GM21381 (cell line): ENCODE measurements at regions not wholly inside any gene's neighbourhood (a gene's known extent, or its start where the extent isn't known, plus 50 kb on each side); places are given as distances from the start of the nearest gene placed in this dataset.
A peak's percentile ranks its signal among the peaks of the same experiment; 100 is the strongest.
"Not testable (repeated sequence)": the region's sequence is repeated elsewhere in the genome, so short reads cannot be mapped to it uniquely, and the experiment has no call there.

Experiments used
- ATAC-seq: cut with Tn5 transposase; IDR thresholded peaks from one replicate; pipeline ENCODE4 v1.9.1; 2021; ENCODE audit warnings: mild to moderate bottlenecking, moderate library complexity; ENCODE audit not compliant: unreplicated experiment

DNA sequence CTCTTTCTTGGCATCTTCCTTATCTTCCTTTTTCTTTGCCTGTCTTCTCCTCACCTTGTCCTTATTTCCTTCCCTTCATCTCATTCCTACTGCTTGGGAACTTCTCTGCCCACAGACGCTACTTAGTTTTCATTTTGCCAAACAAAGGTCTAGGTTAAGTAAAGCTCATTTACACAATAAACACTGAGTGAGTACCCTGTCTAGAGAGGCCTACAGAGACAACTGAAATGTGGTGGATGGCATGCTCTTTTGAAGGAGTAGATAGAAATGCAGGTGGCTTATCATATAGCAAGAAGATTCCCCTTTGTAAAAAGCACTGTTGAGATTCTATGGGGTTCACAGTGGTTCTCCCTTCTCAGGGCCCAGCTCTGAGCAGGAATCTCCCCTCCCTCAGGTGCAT, 319.0 kb downstream of the CNTN3 start:
- ATAC-seq = no peak

DNA sequence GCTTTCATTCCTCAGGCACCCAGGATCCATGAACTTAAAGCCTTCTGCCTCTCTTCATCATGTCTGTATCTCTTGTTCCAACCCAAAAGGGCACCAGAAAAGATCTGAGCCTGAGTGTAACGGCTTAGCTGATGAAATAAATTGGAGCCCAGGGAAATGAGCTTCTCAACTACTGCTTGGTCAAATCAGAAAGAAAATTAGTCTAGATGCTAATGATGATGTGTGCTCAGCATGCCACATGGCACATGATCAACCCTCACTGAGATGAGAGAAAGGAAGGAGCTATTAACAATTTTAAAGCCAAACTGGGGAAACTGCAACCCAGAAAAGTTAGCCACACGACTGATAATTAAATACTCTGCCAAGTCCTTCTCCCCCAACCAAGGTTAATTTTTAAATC, 325.7 kb downstream of the CNTN3 start:
- no peak for ATAC-seq

DNA sequence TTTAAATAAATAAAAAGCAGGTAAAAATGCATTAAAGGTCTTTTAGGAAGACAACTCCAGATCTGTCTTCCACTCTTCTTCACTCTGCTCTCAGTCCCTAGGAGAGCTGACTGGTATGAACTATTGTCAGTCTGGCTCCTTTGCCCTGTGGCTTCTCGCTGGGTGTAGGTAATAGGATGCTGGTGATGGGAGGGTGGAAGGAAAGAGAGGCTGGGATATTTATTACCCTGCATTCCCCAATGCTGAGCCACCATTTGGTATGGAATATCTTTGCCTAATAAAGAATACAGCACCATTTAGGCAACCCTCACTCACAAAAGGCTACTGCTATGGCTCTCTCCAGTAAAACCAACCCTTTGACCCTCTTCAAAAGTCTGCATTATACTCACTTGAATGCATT, 326.9 kb downstream of the CNTN3 start:
- no peak for ATAC-seq

- no peak for ATAC-seq
Measured at GRCh38 chr3:74282202-74282601, 332.3 kb downstream of the CNTN3 start.

DNA sequence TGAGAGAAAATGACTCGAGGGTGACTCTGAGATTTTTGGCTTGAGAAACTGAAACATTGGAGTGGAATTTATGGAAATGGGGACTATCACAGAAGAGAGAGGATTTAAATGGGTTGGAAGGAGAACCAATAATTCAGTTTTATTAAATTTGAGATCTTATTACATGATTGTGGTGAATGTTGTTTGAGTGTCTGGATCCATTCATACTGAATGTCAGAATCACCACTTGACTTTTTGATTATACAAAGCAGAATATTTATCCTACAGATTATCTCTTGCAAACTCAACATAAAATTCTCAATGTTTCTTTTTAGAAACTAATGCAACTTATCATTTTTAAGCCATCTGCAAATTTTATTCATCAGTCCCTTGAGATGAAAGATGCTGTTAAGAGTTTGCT, 332.8 kb downstream of the CNTN3 start:
- no peak for ATAC-seq

GRCh38 chr3:74273555-74274402, 340.7 kb downstream of the CNTN3 start:
- ATAC-seq = no peak

DNA sequence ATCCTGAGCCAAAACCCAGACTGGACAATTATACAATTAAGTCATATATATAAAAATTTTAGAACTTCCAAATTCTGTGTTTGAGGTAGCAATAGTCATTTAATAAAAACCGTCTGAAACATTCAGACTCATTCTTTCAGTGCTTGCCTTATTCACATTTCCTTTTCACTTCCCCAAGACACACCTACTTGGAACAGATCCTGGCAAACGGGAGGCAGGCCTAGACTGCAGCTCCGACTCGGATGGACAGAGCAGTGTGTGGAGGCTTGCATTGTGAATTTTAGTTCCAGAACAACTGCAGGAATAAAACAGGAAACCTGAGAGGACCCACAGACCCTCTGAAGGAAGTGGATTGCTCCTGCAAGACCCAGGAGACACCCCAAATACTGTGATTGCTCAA, 341.4 kb downstream of the CNTN3 start:
- ATAC-seq = no peak

- no peak for ATAC-seq
Measured at GRCh38 chr3:74271541-74271940, 342.9 kb downstream of the CNTN3 start.

DNA sequence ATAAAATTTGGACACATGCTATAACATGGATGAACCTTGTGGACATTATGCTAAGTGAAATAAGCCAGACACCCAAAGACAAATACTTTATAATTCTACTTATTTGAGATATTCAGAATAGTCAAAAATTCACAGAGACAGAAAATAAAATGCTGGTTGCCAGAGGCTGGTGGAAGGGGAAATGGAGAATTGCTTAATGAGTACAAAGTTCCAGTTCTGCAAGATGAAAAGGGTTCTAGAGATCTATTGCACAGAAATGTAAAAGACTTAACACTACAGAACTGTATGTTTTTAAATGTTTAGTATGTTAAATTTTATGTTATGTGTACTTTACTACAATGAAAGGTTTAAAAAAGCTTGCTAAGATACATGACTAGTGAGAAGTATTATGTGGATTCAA, 344.8 kb downstream of the CNTN3 start:
- no peak for ATAC-seq

DNA sequence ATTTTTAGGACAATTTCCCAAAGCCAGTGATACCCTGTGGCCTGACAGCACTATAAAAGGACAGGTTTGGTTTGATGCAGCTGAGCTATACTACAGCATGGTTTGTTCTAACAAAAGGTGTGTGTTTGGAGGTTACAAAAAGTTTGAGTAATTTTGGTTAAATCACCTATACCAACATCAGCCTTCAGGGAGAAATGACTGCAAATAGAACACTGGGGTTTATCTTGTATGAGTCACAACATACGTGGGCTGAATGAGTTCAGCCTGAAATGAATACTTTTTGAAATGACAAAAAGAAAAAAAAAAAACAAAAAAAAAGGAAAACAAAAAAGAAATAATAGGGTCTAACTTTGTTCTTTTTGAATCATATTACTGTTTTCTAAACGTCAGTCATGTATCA, 345.7 kb downstream of the CNTN3 start:
- ATAC-seq = no peak

DNA sequence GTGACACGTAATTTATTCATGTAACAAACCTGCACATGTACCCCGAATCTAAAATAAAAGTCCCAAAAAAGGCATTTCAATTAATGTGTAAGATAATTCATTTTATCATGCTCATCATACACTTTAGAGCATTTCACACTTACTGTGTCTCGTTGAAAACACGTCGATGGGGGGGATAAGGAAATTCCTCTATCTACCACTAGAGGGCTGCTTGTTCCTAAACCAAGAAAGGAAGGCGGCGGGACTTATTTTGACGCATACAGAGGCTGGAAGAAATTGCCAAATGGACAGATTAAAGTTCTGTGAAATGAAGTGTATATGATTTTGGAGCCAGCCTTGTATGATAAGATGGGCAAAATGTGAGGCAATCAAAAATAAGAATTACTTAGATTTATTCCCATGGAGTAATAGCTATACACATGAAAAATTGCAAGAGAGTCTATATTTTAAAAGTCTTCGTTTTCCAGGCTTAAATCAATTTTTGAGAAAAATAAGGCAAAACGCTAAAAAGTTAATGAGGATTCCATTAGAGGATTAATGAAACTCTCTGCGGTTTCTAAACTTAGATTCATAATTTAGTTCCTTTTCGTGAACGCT, 346.8 kb downstream of the CNTN3 start:
- ATAC-seq = peak; percentile 49

DNA sequence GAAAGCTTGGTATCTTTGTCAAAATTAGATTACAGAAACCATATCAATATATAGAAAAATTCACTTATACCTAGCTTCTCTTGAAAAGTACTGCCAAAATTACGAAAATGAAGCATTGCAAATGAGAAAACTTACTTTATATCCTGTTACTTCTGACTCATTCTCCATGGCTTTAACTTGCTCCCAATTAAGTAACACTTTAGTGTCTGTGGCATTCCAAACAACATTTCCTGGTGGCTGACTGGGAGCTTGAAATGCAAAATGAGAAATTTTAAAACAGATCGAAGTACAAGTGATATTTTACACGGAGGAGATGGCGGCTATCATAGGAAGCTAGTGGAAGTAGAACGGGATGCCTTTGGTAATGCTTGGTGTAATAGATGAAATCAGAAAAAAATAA, 347.3 kb downstream of the CNTN3 start:
- ATAC-seq = no peak

- ATAC-seq = no peak
Measured at GRCh38 chr3:74265069-74265468, 349.4 kb downstream of the CNTN3 start.

DNA sequence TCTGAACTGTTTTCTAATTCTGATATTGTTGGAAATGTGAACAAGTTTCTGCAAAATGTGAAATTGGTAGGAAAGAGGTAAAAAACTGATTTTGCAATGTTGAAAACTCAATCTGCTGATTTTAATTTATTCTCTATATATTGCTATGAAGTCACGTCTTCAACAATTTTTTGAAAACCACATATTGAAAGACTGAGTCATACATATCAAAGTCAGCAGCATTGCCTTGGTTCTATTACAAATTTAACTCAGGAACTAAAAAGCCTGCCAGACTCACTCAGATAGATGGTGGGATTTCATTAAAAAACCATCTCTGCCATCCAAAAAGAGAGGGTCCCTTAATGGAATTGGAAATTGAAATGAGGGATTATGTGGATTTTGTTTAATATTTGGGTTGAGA, 351.4 kb downstream of the CNTN3 start:
- ATAC-seq = no peak

GRCh38 chr3:74233091-74233490, 381.4 kb downstream of the CNTN3 start:
- no peak for ATAC-seq

GRCh38 chr3:74217467-74217866, 397.0 kb downstream of the CNTN3 start:
- ATAC-seq = no peak

GRCh38 chr3:74214286-74214685, 400.2 kb downstream of the CNTN3 start:
- ATAC-seq = no peak

GRCh38 chr3:74210739-74211138, 403.7 kb downstream of the CNTN3 start:
- ATAC-seq = no peak

DNA sequence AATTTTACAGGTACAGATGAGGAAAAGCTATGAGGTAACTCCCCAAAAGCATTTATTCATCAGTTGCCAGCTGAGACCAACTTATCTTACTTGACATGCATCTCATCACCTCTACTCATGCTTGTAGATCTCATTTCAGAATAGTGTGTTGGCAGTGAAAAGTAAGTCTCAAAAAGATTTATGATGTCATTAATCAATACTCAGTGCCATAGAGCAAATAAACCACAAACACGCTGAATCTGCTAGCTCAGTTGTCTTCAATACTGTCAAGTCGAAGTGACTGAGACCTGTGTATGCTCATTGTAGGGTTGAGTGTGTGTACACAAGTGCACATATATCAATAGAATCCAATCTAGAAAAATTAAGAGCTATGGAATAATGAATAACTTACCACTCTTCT, 413.5 kb downstream of the CNTN3 start:
- no peak for ATAC-seq

- not testable (repeated sequence) for ATAC-seq
Measured at GRCh38 chr3:74178664-74179063, 435.8 kb downstream of the CNTN3 start.

GRCh38 chr3:74173090-74173489, 441.4 kb downstream of the CNTN3 start:
- no peak for ATAC-seq

DNA sequence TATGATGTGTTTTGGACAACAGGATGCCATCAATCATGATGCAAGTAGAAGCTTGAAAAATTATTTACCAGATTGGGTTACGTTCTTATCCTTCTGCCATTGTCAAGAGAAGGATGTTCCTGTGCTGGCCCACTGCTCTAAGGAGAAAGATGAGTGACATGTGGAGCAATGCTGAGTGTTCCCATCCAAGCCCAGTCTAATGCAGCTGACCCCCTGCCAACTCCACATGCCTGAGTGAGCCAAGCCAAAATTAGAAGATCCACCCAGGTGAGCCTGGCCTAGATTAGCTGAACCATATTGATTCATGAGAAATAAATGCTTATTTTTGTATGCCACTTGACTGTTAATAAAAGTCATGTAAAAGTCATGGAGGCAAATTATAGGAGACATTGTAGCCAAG, 446.5 kb downstream of the CNTN3 start:
- no peak for ATAC-seq

- ATAC-seq = no peak
Measured at GRCh38 chr3:74165211-74165610, 449.2 kb downstream of the CNTN3 start.
